Neural crest cell (in vitro differentiated cells): ENCODE measurements at regions not wholly inside any gene's neighbourhood (a gene's known extent, or its start where the extent isn't known, plus 50 kb on each side); places are given as distances from the start of the nearest gene placed in this dataset.

Experiments used
- DNase-seq: peaks from one replicate; pipeline ENCODE4 v3.0.0; 2021; ENCODE audit warnings: low read depth, mixed read lengths, low spot score
- H3K27ac Mint-ChIP-seq: one replicate; pipeline ENCODE4 v1.8.0; 2021; ENCODE audit warnings: mild to moderate bottlenecking, mixed read lengths; ENCODE audit not compliant: unreplicated experiment
- H3K27me3 Mint-ChIP-seq: 2 replicates; pipeline ENCODE4 v1.8.0; 2021; ENCODE audit warnings: low read depth, mild to moderate bottlenecking, mixed read lengths
- H3K36me3 Mint-ChIP-seq: 2 replicates; pipeline ENCODE4 v1.8.0; 2021; ENCODE audit warnings: low read depth, mild to moderate bottlenecking, mixed read lengths
- H3K4me1 Mint-ChIP-seq: 2 replicates; pipeline ENCODE4 v1.8.0; 2021; ENCODE audit warnings: mixed read lengths
- H3K4me3 Mint-ChIP-seq: one replicate; pipeline ENCODE4 v1.8.0; 2021; ENCODE audit warnings: mild to moderate bottlenecking, mixed read lengths
- H3K9me3 Mint-ChIP-seq: 2 replicates; pipeline ENCODE4 v1.8.0; 2021; ENCODE audit warnings: mixed read lengths
- TF ChIP-seq, protein P1 (sequence below): fragments of 200-600 bp; sonication (generic); conservative IDR thresholded peaks from 2 replicates; pipeline ENCODE4 v1.5.0; 2021; ENCODE audit warnings: antibody characterized with exemption, mild to moderate bottlenecking

DNA sequence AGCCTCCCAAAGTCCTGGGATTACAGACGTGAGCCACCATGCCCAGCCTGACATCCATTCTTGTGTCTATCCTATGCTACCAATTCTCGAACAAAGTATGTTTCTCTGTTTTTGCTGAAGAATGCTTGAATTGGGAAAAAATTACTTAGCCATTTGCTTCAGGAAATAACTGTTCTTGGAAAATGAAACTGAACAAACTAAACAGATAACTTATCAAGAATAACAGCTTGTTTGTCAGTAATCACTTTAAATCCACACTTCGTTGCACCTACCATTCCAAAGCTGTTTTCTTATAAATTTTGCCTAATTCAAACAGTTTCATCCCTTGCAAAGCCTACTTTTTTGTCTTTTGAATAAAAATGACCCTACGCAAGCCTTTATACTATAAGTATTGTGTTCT lies 672.9 kb downstream of the SUCLG1 start:
- TF ChIP-seq, protein P1, sequence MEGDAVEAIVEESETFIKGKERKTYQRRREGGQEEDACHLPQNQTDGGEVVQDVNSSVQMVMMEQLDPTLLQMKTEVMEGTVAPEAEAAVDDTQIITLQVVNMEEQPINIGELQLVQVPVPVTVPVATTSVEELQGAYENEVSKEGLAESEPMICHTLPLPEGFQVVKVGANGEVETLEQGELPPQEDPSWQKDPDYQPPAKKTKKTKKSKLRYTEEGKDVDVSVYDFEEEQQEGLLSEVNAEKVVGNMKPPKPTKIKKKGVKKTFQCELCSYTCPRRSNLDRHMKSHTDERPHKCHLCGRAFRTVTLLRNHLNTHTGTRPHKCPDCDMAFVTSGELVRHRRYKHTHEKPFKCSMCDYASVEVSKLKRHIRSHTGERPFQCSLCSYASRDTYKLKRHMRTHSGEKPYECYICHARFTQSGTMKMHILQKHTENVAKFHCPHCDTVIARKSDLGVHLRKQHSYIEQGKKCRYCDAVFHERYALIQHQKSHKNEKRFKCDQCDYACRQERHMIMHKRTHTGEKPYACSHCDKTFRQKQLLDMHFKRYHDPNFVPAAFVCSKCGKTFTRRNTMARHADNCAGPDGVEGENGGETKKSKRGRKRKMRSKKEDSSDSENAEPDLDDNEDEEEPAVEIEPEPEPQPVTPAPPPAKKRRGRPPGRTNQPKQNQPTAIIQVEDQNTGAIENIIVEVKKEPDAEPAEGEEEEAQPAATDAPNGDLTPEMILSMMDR, result no peak
- Mint-ChIP-seq H3K4me3 (no peak overlapping the region), H3K27ac (no peak overlapping the region), H3K27me3 (no peaks in the 10 kb centered on the region), H3K9me3 (no peaks in the 10 kb centered on the region), H3K4me1 (no peaks in the 10 kb centered on the region), H3K36me3 (no peaks in the 10 kb centered on the region)
- DNase-seq, result no peak

- no peak for DNase-seq
- no peaks in the 10 kb centered on the region for H3K36me3 Mint-ChIP-seq
- TF ChIP-seq, protein P1, result no peak
Measured at GRCh38 chr2:83784947-83785346, 674.1 kb downstream of the SUCLG1 start.

GRCh38 chr2:83784315-83784714 lies 674.8 kb downstream of the SUCLG1 start:
- no peaks in the 10 kb centered on the region for H3K27me3 Mint-ChIP-seq

More at GRCh38 chr2:83784947-83785346, 674.1 kb downstream of the SUCLG1 start:
- Mint-ChIP-seq H3K27ac (no peak overlapping the region), H3K4me3 (no peak overlapping the region), H3K4me1 (no peaks in the 10 kb centered on the region), H3K27me3 (no peaks in the 10 kb centered on the region), H3K9me3 (no peaks in the 10 kb centered on the region)

DNA sequence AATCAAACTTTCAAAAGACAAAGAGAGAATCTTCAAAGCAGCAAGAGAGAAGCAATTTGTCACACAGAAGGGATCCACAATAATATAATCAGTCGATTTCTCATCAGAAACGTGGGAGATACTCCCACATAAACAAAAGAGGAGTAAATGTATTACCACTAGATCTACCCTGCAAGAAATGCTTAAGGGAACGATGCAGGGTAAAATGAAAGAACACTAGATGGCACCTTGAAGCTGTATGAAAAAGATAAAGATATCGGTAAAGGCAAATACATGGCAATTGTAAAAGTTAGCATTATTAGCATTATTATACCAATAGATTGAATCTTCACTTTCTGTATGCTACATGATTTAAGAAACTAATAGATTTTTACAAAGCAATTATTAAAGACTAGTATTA lies 677.0 kb downstream of the SUCLG1 start:
- no peak for DNase-seq
- TF ChIP-seq, protein P1, result no peak
- Mint-ChIP-seq H3K4me1 (no peaks in the 10 kb centered on the region), H3K36me3 (no peaks in the 10 kb centered on the region), H3K27me3 (no peaks in the 10 kb centered on the region), H3K9me3 (no peaks in the 10 kb centered on the region), H3K4me3 (no peak overlapping the region), H3K27ac (no peak overlapping the region)

More at GRCh38 chr2:83784315-83784714, 674.8 kb downstream of the SUCLG1 start:
- Mint-ChIP-seq H3K4me1 (no peaks in the 10 kb centered on the region), H3K4me3 (no peak overlapping the region), H3K9me3 (no peaks in the 10 kb centered on the region), H3K27ac (no peak overlapping the region), H3K36me3 (no peaks in the 10 kb centered on the region)
- no peak for DNase-seq
- TF ChIP-seq, protein P1, result no peak

GRCh38 chr2:83764447-83765005 lies 694.6 kb downstream of the SUCLG1 start:
- H3K27ac Mint-ChIP-seq, result no peak overlapping the region
- no peaks in the 10 kb centered on the region for H3K27me3 Mint-ChIP-seq
- no peak overlapping the region for H3K4me3 Mint-ChIP-seq
- no peaks in the 10 kb centered on the region for H3K4me1 Mint-ChIP-seq
- no peak for DNase-seq
- H3K36me3 Mint-ChIP-seq, result peaks cover 9% of the 10 kb centered on the region
- TF ChIP-seq, protein P1, result no peak
- peaks cover 17% of the 10 kb centered on the region for H3K9me3 Mint-ChIP-seq
